HG03565 (cell line): ENCODE measurements at regions not wholly inside any gene's neighbourhood (a gene's known extent, or its start where the extent isn't known, plus 50 kb on each side); places are given as distances from the start of the nearest gene placed in this dataset.
"Not testable (repeated sequence)": the region's sequence is repeated elsewhere in the genome, so short reads cannot be mapped to it uniquely, and the experiment has no call there.

ENCODE experiments used
- ATAC-seq: cut with Tn5 transposase; IDR thresholded peaks from one replicate; pipeline ENCODE4 v1.9.1; 2021; ENCODE audit warnings: mild to moderate bottlenecking, moderate library complexity; ENCODE audit not compliant: unreplicated experiment

DNA sequence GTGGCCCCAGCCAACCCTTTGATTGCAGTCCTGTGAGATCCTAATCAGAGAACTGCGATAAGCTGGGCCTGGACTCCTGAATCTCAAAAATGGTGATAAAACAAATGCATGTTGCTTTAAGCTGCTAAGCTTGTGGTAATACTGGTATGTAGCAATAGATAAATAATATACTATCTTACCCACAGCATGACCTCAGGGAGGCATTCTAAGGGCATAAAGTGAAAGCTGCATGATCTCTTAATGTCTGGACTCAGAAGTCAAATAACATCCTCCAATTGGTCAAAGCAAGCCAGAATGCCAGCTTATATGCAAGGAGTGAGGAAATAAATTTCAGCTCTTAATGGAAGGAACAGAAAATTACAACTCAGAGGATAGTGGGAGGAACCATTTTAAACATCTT lies 246.1 kb downstream of the FSIP2 start:
- ATAC-seq, result no peak

DNA sequence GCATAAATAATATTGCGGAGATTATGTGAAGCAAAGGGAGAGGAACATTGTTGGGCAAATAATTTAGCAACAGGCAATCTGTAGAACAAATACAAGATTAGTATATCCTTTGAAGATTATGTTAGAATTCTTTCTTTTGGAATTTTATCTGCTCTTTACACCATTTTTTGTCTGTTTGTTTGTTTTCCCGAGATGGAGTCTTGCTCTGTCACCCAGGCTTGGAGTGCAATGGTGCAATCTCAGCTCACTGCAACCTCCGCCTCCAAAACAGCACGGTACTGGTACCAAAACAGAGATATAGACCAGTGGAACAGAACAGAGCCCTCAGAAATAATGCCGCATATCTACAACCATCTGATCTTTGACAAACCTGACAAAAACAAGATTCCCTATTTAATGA lies 250.3 kb downstream of the FSIP2 start:
- not testable (repeated sequence) for ATAC-seq

DNA sequence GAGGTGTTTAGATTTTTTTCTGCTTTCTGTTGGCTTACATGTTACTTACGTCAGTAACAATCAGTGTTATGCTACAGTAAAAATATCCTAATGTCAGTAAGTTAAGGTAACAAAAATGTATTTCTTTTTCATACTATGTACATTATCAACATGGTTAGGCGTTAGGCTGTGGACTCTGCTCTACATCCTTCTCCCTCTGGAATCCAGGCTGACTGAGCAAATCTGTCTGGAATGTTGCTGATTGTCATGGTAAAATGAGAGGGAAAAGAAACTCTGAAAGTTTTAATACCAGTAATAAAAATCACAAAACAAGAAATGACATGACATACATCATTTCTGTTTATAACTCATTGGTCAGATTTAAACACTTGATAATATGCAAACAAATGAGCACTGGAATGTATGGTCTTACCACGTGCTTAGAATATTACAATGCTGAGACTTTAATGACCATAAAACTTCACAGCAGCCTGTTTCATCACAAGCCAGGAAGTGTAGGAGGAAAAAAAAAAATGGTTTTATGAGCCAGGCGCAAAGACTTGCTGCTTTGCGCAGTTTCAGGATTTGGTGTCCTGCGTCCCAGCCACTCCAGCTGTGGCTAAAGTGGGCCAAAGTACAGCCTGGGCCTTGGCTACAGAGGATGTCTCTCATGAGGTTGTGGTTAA lies 252.4 kb downstream of the FSIP2 start:
- ATAC-seq, result no peak

DNA sequence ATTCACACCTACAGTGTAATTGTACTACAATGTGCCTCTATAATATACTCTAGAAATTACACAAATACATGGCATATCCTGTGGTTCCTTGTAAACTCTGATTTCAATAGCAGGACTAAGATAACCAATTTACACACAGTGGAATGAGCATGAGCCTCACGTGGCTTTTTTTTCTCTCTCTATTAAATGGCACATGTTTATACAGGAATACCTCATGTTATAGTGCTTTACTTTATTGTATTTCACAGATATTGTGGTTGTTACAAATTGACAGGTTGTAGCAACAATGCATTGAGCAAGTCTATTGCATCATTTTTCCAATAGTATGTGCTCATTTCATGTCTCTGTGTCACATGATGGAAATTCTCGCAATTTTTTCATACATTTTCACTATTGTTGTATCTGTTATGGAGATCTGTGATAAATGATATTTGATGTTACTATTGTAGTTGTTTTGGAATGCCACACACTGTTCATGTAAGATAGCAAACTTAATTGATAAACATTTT lies 260.0 kb downstream of the FSIP2 start:
- no peak for ATAC-seq

DNA sequence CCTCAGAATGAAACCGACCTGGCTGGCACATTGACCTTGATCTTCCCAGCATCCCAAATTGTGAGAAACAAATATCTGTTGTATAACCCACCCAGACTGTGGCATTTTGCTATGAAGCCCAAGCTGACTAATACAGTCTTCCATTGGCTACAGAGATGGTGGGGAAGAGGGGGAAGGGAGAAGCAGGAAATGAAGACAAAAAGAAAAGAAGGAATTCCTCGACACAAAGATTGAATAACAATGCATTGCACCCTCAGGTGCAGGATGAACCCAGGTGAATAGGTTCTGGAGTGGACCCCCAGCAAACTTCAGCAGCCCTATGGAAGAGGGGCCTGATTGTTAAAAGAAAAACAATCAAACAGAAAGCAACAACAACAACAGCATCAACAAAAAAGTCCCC lies 270.7 kb downstream of the FSIP2 start:
- ATAC-seq, result no peak

DNA sequence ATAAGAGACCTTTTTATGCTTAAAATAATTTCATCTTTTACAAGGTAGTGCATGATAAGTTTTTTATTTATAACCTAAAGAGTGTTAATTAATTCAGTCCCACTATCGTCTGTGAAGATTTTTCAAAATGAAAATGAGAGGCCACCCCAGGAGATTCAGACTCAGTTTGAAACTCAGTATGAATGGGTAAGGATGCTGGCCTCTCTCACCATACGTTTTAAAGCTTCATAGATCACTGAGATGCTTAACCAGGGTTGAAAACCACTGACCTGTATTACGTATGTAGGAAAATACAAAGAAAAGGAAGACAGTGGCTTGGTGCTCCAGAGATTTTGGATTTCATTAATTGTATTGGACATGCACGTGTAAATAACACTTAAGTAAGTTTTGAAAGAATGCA lies 278.7 kb downstream of the FSIP2 start:
- peak; percentile 57 for ATAC-seq

DNA sequence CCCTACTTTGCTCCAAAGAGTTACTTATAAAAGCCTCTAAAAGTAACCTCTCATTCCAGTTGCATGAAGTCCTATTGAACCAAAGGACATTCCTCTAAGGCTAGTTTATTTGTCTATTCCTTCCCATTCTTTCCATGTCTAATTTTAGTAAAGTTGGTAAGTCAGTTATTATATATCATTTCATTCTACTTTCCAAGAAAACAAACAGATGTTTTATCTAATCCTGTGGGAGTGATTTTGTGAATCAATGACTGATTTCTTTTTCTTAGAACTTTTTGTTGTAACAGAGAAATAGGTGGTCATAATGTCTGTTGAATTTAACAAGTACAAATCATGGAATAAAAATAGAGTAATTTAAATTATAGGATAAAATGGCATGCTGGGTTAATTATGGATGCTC lies 286.3 kb downstream of the FSIP2 start:
- no peak for ATAC-seq

DNA sequence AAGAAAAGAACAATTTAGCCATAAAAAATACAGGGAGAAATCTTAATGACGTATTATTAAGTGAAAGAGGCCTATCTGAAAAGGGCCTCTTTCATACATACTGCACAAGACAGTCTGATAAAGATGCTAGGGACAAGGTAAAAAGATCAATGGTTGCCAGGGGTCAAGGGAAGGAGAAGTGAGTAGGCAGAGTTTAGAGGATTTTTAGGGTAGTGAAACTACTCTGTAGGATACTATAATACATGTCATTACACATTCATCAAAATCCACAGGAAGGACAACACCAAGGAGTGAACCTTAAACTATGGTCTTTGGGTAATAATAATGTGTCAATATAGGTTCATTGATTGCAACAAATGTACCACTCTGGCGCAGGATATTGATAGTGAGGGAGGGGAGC lies 289.3 kb downstream of the FSIP2 start:
- peak; percentile 59 for ATAC-seq

DNA sequence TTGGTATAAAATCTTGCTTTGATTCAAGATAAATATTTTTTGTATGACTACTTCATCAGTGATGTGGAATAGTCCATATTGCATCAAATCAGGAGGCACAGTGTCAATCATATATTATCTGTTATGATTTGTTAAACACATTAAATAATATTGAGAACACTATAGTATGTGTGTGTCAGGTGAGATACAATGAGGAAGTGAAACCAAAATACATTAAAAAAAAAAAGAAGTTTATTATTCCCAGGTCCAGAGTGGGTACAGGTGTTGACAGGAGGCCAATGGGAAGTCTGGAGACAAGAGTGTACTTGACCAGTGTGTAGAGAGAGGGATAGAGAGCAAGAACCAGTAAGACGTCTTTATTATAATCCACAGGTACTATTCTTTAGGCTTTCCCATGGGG lies 292.6 kb downstream of the FSIP2 start:
- no peak for ATAC-seq

DNA sequence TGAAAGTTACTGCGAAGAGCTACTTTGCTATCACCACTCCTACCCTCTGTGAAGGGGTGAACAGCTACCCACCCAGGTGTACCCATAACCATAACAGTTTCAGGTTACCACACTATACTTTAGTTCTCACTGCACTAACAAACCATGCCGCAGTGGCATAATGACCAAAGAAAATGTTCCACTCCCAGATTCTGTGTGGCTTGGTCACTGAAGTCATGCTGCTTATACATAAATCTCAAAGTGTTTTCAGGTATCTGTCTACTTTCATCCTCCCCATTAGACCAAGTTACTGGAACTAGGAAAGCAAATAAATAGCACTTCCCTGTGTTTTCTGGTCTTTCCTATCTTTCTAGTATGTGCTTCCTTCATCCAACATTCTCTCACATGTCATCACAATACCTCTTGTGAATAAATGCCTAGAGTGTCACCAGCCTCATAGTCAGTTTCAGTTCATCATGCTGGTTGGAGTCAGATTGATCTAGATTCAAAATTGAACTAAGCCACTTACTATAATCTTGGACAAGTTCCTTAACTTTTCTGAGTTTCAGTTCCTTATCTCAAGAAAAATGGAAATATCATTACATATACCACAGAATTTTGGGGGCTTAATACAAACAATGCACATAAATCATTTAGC lies 293.6 kb downstream of the FSIP2 start:
- no peak for ATAC-seq

DNA sequence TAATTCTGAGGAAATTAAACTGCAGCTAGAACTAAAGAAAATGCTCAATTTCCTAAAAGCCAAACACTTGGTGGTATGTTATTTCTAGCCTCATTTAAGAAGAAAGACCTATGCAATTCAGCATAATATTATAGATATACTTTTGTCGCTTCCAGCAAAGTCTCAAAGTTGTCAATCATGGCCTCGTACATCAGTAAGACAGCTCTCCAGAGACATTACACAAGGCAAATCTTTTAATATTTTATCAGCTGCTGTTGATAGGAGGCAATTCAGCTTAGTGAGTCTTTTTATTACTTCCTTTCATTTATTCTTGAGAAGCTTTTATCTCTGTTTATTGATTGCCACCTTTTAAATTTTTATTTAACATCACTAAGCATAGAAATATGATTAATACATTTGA lies 294.3 kb downstream of the FSIP2 start:
- no peak for ATAC-seq

DNA sequence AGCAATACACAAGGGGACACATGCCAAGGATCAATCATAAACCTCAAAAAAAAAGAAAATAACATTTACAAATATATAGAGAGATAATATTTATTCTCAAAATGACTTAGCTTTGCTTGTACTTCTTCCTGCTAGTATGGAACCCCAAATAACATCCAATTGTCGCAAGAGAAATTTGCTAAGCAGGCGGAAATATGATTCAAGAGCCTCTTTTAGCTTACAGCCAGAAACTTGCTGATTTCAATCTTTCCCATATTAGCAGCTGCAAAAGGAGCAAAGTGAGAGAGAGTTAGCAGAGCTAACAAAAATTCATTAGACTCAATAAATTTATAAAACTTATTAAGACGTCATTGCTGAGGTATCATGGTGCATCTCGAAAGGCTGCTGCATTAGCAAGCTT lies 294.9 kb downstream of the FSIP2 start:
- no peak for ATAC-seq

DNA sequence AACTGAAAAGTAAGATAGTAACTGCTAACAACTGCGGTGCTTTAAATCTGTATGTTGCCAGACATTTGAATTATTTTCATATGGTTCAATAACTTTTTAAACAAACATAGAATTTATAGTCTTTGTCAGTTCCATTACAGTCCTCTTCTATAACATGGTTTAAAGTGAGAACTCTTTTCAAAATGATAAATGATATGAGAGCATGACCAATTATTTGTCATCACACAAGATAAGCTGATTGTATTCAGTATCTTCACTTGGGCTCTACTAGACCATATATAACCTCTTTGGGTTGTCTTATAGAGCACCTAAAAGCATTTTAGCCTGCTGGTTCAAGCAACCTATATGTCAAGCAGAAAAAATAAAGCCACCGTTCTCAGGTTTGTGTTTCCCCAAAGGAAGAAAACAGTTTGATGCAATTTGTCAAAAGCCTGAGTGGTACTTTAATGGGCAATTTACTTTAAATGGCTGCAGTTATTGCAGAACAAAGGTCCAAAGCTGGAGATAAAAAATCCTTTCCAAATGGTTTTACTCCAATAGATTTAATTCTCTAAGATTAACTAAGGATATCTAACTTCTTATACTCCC lies 298.4 kb downstream of the FSIP2 start:
- no peak for ATAC-seq

DNA sequence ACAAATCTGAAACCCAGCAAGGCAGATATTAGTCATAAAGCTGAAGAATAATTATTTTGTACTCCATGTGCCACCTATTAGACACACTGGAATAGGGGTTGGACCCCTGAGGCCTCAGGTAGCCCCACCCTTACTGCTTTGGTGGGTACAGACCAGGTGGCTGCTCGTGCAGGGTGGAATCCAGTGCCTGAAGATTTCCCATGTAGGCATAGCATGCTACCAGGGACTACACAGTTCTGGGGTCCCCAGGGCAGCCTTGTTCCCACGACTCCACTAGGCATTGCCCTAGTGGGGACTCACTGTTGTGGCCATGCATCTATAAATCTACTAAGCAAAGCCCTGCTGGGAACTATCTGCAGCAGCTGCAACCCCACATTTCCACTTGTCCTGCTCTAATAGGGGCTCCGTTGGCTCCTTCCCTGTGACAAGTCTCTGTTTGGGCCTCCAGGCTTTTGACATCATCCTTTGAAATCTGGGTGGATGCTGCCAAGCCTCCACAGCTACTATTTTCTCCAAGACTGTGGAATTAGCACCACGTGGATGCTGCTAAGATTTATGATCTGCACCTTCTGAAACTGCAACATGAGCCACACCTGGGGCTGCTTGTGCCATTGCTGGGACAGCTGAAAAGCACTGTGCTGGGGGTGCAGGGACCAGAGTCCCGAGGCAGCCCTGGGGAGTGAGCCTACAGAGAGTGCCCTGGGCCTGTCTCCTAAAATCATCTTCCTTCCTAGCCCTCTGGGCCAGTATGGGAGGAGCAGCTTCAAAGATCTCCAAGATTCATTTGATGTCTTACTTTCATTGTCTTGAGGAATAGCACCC lies 303.8 kb downstream of the FSIP2 start:
- ATAC-seq, result no peak

DNA sequence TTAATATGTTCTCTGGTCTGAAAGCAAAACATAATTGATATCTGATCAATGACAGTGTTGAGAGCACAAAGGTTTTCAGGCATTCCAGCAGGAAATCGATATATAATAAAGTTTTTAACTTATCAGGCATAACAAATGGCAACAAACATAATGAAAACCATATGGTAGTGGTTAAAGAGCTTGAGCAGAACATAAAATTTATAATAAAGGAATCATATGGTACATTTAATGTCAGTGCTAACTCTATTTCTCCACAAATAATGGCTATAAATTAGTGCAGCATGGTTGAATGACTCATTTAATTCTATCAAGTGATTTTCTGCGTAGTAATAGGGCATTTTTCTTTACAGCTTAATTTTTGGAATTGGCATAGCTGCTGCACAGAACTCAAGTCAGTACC lies 306.2 kb downstream of the FSIP2 start:
- no peak for ATAC-seq

DNA sequence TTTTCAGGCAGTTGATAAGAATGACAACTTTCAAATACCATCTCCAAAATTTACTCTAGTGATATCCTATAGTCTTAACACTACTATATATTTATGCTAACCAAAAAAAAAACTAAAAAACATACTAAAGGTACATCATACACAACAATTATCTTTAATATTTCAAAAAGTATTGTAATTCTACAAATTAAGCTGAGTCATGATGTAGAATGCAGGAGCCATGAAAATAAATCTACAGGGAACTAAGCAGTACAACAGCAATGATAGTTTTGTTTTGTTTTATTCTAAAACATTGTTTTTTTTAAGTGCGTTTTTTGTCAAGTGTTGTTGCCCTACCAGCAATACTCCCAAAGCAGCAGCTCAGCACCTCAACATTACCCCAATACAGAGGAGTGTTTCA lies 314.3 kb downstream of the FSIP2 start:
- ATAC-seq, result no peak

DNA sequence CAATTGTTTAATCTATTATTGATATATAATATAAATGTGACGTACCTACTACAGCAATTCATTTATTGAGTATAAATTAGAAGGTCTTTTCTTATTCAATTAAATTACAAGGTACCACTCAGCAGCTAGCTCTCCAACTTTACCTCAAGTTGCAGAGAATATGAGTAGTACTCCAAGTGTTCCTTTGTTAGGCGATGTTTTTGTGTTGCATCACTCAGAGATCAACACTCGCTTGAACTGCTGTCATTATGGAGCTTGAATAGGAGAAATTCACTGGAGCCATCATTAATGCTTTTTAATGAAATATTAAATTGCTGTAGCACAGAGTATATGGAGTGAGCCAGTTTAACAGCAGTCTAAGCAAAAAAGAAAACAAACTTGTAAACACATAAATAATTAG lies 320.0 kb downstream of the FSIP2 start:
- no peak for ATAC-seq

DNA sequence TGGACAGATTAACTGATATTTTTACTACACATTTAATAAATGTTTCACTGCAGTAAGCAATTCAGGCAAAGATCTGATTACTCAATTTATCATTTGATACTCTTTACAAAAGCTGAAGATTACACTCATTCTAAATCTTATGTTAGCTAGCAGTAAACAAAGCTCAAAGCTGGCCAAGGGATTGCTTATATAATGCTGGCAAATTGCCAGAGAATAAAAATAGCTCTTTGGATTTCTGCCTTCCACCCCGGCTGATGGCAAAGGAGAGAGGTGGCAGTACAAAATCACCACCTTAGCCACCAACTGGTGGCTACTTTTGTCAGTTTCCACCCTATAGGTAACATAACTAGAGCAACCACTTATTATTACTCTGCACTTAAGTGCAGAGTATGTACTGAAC lies 320.5 kb downstream of the FSIP2 start:
- no peak for ATAC-seq

DNA sequence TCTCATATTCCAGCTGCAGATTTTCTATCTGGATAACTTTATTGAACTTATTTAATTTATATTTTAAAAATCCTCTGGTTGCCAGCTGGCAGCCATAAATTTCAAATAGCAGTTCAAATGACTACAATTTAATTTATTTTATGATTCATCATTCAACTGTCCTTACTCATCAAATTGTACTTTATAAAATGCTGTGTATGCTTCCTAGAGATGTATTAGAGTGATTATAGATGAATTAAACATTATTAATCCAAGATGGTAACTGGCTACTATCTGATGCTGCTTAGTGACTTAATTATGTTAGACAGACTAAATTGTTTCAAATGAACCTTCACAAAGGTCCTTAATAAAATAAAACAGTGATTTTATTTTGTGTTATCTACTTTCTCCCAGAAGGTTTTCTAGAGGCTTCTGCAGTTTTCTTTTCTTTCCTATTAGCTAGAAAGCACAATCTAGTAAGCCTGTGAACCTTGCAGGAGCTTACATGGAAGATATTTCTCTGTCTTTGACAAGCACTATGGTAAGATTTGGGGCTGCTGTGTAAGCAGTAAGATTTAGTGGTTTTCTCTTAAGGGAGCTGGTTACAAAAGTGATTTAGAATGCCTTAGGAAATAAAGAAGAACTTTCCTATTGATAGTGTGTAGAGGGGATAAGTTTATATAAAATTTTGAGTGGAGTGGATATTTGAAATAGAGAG lies 322.3 kb downstream of the FSIP2 start:
- ATAC-seq, result no peak

DNA sequence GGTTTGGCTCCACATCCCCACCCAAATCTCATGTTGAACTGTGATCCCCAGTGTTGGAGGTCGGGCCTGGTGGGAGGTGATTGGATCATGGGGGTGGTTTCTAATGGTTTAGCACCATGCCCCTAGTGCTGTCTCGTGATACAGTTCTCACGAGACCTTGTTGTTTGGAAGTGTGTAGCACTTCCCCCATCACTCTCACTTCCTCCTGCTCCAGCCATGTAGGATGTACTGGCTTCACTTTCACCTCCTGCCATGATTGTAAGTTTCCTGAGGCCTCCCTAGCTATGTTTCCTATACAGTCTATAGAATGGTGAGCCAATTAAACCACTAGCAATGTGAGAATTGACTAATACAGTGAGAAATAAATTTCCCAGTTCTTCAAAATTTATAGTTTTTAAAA lies 325.9 kb downstream of the FSIP2 start:
- ATAC-seq, result no peak

DNA sequence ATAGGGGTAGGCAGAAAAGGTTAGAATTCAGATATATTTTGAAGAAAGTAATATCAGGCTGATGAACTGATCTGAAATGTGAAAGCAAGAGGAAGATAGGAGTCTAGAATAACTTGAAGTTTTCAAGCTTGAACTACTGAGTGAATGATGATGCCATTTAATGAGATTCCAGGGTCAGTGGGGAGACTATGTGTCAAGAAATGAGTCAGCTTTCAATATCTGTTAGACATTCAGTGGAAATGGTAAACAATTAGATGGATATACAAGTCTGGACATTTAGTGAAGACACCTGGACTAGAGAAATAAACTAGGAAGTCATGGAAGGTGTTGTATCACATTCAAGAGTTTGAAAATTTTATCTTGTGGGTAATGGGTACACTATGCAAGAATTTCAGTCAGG lies 326.9 kb downstream of the FSIP2 start:
- ATAC-seq, result no peak
